22Rv1 (cell line): ENCODE measurements at regions not wholly inside any gene's neighbourhood (a gene's known extent, or its start where the extent isn't known, plus 50 kb on each side); places are given as distances from the start of the nearest gene placed in this dataset.

Experiments
- ZFX ChIP-seq: fragments of 450-650 bp; IDR thresholded peaks from 2 replicates; pipeline ENCODE4 v1.6.1; 2017; ENCODE audit warnings: antibody characterized with exemption, borderline replicate concordance
- TF ChIP-seq, protein P1 (sequence below): fragments of 450-650 bp; IDR thresholded peaks from 2 replicates; pipeline ENCODE4 v1.5.1; 2017; ENCODE audit warnings: mild to moderate bottlenecking

DNA sequence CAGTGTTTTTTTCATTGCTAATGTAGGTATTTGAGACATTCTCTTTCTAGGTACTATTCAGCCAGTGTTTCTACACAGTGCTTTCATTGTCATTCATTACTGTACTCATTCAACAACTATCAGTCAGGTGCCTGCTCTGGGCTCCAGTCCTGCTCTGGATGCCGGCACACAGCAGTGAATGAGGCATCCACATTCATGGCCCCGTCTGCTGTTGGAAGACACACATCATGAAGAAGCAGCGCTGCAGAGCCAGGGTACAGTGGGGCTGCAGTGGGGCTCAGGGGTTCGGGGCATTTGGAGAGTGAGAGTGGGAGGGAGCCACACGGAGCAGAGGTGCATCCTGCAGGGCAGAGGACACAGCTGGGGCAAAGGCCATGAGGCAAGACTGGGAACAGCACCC is 737.2 kb upstream of the RAB6C start:
- TF ChIP-seq, protein P1, sequence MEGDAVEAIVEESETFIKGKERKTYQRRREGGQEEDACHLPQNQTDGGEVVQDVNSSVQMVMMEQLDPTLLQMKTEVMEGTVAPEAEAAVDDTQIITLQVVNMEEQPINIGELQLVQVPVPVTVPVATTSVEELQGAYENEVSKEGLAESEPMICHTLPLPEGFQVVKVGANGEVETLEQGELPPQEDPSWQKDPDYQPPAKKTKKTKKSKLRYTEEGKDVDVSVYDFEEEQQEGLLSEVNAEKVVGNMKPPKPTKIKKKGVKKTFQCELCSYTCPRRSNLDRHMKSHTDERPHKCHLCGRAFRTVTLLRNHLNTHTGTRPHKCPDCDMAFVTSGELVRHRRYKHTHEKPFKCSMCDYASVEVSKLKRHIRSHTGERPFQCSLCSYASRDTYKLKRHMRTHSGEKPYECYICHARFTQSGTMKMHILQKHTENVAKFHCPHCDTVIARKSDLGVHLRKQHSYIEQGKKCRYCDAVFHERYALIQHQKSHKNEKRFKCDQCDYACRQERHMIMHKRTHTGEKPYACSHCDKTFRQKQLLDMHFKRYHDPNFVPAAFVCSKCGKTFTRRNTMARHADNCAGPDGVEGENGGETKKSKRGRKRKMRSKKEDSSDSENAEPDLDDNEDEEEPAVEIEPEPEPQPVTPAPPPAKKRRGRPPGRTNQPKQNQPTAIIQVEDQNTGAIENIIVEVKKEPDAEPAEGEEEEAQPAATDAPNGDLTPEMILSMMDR: no peak
- TF ChIP-seq ZFX: no peak
